ENCODE measurements at regions not wholly inside any gene's neighbourhood (a gene's known extent, or its start where the extent isn't known, plus 50 kb on each side); places are given as distances from the start of the nearest gene placed in this dataset.

DNA sequence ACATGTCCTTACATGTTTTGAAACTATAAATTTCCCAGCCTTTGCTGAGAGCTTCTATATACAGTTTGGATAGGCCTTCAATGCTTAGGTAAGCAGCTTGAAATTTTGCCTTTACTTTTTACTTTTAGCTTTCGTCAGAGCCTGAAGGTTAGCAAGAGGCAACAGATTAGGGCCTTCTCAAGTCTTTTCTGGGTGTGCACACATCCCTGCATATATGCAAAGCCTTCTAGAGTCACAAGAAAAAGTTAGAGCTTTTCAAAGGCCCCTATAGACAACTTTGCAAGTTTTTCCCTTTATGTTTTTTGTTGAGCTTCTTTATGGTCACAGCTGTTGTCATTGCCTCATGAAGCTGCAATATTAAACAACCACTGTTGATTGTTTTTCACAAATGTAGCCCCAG, 778.4 kb downstream of the GALC start:
- TF ChIP-seq CTCF (IDR thresholded peaks at IDR 0.05) (no peak), POLR2A (IDR thresholded peaks at IDR 0.05; ENCODE audit: low read depth) (no peak), EP300 (IDR thresholded peaks at IDR 0.05) (no peak)
